ENCODE measurements at regions not wholly inside any gene's neighbourhood (a gene's known extent, or its start where the extent isn't known, plus 50 kb on each side); places are given as distances from the start of the nearest gene placed in this dataset.

- no peak overlapping the region for H3K4me3 ChIP-seq (ENCODE audit: low read length in 2 of 2)
- H3K27ac ChIP-seq (ENCODE audit: low read depth in 1 of 2, low read length in 2 of 2) = no peak overlapping the region
- H3K27me3 ChIP-seq (ENCODE audit: control insufficient read depth in 1 of 2, insufficient read depth in 2 of 2, low read length in 1 of 2) = no peaks in the 10 kb centered on the region
- WGBS, 2 donors = 81 to 82% methylated on average over 11 of the region's 11 CpGs
- H3K36me3 ChIP-seq (ENCODE audit: control insufficient read depth in 1 of 2, insufficient read depth in 2 of 2, low read length in 1 of 2) = no peaks in the 10 kb centered on the region
- ATAC-seq (ENCODE audit: low FRiP score) (no peak), DNase-seq (peak in 1 of 2 donors; percentile 33)
- no peaks in the 10 kb centered on the region for H3K9me3 ChIP-seq (ENCODE audit: control insufficient read depth, low read length)
- intact Hi-C loops (cut with DNase I) = no loop called here
- H3K4me1 ChIP-seq (ENCODE audit: control insufficient read depth in 1 of 2, insufficient read depth in 2 of 2, low read length in 2 of 2) = no peaks in the 10 kb centered on the region
Observed at GRCh38 chr13:112012705-112013085, 54.3 kb upstream of the SOX1 start.

- intact Hi-C loops (cut with DNase I) = no loop called here
- DNase-seq = peak in 1 of 2 donors; percentile 70
Observed at GRCh38 chr13:112013665-112014064, 53.3 kb upstream of the SOX1 start.

GRCh38 chr13:112014857-112015256 lies 52.1 kb upstream of the SOX1 start:
- DNase-seq = no peak
- no peaks in the 10 kb centered on the region for H3K9me3 ChIP-seq (ENCODE audit: control insufficient read depth, low read length)
- no peak overlapping the region for H3K4me3 ChIP-seq (ENCODE audit: low read length in 2 of 2)
- no peaks in the 10 kb centered on the region for H3K4me1 ChIP-seq (ENCODE audit: control insufficient read depth in 1 of 2, insufficient read depth in 2 of 2, low read length in 2 of 2)
- no peak for ATAC-seq (ENCODE audit: low FRiP score)
- H3K36me3 ChIP-seq (ENCODE audit: control insufficient read depth in 1 of 2, insufficient read depth in 2 of 2, low read length in 1 of 2) = no peaks in the 10 kb centered on the region
- WGBS, 2 donors = 68 to 98% methylated on average over 25 to 29 of the region's 30 CpGs
- intact Hi-C loops (cut with DNase I) = no loop called here
- no peak overlapping the region for H3K27ac ChIP-seq (ENCODE audit: low read depth in 1 of 2, low read length in 2 of 2)
- no peaks in the 10 kb centered on the region for H3K27me3 ChIP-seq (ENCODE audit: control insufficient read depth in 1 of 2, insufficient read depth in 2 of 2, low read length in 1 of 2)

More at GRCh38 chr13:112013665-112014064, 53.3 kb upstream of the SOX1 start:
- H3K9me3 ChIP-seq (ENCODE audit: control insufficient read depth, low read length) = no peaks in the 10 kb centered on the region
- no peaks in the 10 kb centered on the region for H3K4me1 ChIP-seq (ENCODE audit: control insufficient read depth in 1 of 2, insufficient read depth in 2 of 2, low read length in 2 of 2)
- no peak overlapping the region for H3K4me3 ChIP-seq (ENCODE audit: low read length in 2 of 2)
- no peaks in the 10 kb centered on the region for H3K36me3 ChIP-seq (ENCODE audit: control insufficient read depth in 1 of 2, insufficient read depth in 2 of 2, low read length in 1 of 2)
- no peak for ATAC-seq (ENCODE audit: low FRiP score)
- H3K27me3 ChIP-seq (ENCODE audit: control insufficient read depth in 1 of 2, insufficient read depth in 2 of 2, low read length in 1 of 2) = no peaks in the 10 kb centered on the region
- no peak overlapping the region for H3K27ac ChIP-seq (ENCODE audit: low read depth in 1 of 2, low read length in 2 of 2)
- WGBS, 2 donors = 84 to 93% methylated on average over 13 of the region's 13 CpGs

Measured in aorta (tissue), 5 donors.